HUES64 (cell line): ENCODE measurements at regions not wholly inside any gene's neighbourhood (a gene's known extent, or its start where the extent isn't known, plus 50 kb on each side); places are given as distances from the start of the nearest gene placed in this dataset.
"Not testable (repeated sequence)": the region's sequence is repeated elsewhere in the genome, so short reads cannot be mapped to it uniquely, and the experiment has no call there.

Experiments
- H3K27ac ChIP-seq: 2 replicates; pipeline ENCODE4 v1.7.0; 2013; ENCODE audit warnings: low read depth, low read length, inconsistent platforms
- H3K27me3 ChIP-seq: 2 replicates; pipeline ENCODE4 v1.6.1; 2013; ENCODE audit warnings: mild to moderate bottlenecking, low read length; ENCODE audit not compliant: insufficient read depth
- H3K36me3 ChIP-seq: 2 replicates; pipeline ENCODE4 v1.6.1; 2013; ENCODE audit warnings: mild to moderate bottlenecking, low read length; ENCODE audit not compliant: insufficient read depth
- H3K4me1 ChIP-seq: 2 replicates; pipeline ENCODE4 v1.6.1; 2013; ENCODE audit warnings: mild to moderate bottlenecking, low read length, moderate library complexity; ENCODE audit not compliant: insufficient read depth
- H3K4me3 ChIP-seq: 2 replicates; pipeline ENCODE4 v1.5.1; 2013; ENCODE audit warnings: mild to moderate bottlenecking, low read length, moderate library complexity
- H3K9ac ChIP-seq: 2 replicates; pipeline ENCODE4 v1.6.1; 2013; ENCODE audit warnings: mild to moderate bottlenecking, low read depth, low read length
- H3K9me3 ChIP-seq: 2 replicates; pipeline ENCODE4 v1.6.1; 2013; ENCODE audit warnings: low read depth, low read length; ENCODE audit not compliant: insufficient read depth
- WGBS: fragments of 150-250, 120-280 bp; methylation state at CpG from one replicate; pipeline ENCODE4 v1.1.7; 2013; ENCODE audit warnings: missing lambda C conversion rate; 5-methylcytosine and 5-hydroxymethylcytosine counted together

GRCh38 chr16:65254144-65254543, 132.3 kb upstream of the CDH11 start:
- peaks cover 7% of the 10 kb centered on the region; the same call in 1 of the 2 replicates for H3K4me1 ChIP-seq
- no peak overlapping the region for H3K9ac ChIP-seq
- H3K27ac ChIP-seq = no peak overlapping the region
- no peak overlapping the region for H3K4me3 ChIP-seq
- WGBS = 92% methylated on average over 1 of the region's 1 CpG
- H3K36me3 ChIP-seq = no peaks in the 10 kb centered on the region
- no peaks in the 10 kb centered on the region for H3K9me3 ChIP-seq
- H3K27me3 ChIP-seq = no peaks in the 10 kb centered on the region

- no peak overlapping the region for H3K4me3 ChIP-seq
- no peaks in the 10 kb centered on the region for H3K27me3 ChIP-seq
- 79% methylated on average over 8 of the region's 8 CpGs for WGBS
- H3K36me3 ChIP-seq = no peaks in the 10 kb centered on the region
- H3K4me1 ChIP-seq = peaks cover 9% of the 10 kb centered on the region; the same call in 1 of the 2 replicates
- H3K27ac ChIP-seq = no peak overlapping the region
- no peak overlapping the region for H3K9ac ChIP-seq
- no peaks in the 10 kb centered on the region for H3K9me3 ChIP-seq
Observed at GRCh38 chr16:65249768-65250167, 127.9 kb upstream of the CDH11 start.

DNA sequence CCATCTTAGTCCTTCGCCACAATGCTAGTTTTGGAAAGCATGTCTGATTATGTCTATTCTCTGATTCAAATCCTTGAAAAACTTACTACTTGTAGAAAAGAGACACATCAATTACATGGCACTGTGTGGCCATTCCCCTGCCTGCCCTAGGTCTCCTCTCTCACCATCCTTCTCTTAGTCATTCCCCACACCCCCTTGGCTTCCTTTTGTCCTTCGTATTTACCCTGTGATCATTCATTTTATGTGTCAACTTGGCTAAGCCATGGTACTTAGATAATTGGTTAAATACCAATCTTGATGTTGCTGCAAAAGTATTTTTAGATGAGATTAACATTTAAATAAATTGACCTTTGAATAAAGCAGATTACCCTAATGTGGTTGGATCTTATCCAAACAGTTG, 122.9 kb upstream of the CDH11 start:
- Histone ChIP-seq H3K27ac (no peak overlapping the region), H3K4me1 (peaks cover 21% of the 10 kb centered on the region), H3K9ac (no peak overlapping the region), H3K9me3 (no peaks in the 10 kb centered on the region), H3K4me3 (no peak overlapping the region), H3K27me3 (no peaks in the 10 kb centered on the region), H3K36me3 (no peaks in the 10 kb centered on the region)
- WGBS = 81% methylated on average over 2 of the region's 2 CpGs

- Histone ChIP-seq H3K27me3 (no peaks in the 10 kb centered on the region; the same call in 1 of the 2 replicates), H3K27ac (peak overlapping the region; percentile 98), H3K9me3 (no peaks in the 10 kb centered on the region), H3K9ac (peak overlapping the region; percentile 68), H3K4me3 (peak overlapping the region; percentile 78), H3K36me3 (peaks cover 7% of the 10 kb centered on the region), H3K4me1 (peaks cover 21% of the 10 kb centered on the region)
- WGBS = 5% methylated on average over 8 of the region's 9 CpGs
Observed at GRCh38 chr16:65235339-65236177, 113.7 kb upstream of the CDH11 start.

DNA sequence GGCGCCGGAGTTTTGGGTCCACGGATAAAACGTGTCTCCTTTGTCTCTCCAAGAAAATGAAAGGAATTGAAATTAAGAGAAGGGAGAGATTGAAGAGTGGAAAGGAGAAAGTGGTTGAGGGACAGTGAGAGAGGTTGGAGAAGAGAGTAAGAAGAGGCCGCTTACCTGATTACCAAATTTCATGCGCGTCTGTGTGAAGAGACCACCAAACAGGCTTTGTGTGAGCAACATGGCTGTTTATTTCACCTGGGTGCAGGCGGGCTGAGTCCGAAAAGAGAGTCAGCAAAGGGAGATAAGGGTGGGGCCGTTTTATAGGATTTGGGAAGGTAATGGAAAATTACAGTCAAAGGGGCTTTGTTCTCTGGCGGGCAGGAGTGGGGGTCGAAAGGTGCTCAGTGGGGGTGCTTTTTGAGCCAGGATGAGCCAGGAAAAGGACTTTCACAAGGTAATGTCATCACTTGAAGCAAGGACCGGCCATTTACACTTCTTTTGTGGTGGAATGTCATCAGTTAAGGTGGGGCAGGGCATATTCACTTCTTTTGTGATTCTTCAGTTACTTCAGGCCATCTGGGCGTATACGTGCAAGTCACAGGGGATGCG, 113.0 kb upstream of the CDH11 start:
- not testable (repeated sequence) for H3K9me3 ChIP-seq, H3K27me3 ChIP-seq, H3K36me3 ChIP-seq
- H3K4me3 ChIP-seq = peak overlapping the region; percentile 78
- H3K4me1 ChIP-seq = peaks cover 14% of the 10 kb centered on the region
- peak overlapping the region; percentile 98 for H3K27ac ChIP-seq
- H3K9ac ChIP-seq = peak overlapping the region; percentile 98
- WGBS = 1% methylated on average over 16 of the region's 16 CpGs

DNA sequence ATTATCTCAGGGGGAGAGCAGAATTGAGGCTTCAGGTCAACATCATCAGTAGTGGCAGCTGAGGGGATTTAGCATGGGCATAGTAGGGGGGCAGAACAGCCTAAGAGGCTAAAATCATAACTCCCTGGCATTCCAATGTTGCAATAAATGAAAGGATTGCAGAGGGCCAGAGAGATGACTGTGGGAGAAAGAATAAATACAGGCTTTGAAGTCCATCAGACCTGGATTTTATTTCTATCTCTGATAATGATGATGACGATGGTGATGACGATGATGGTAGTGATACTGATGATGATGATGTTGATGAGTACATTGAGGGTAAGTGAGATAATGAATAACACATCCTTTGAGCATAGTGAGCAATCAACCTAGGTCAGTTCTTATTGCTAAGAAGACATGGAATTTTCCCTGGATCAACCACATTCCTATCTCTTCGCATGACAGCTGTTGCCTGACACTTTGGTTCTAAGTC, 107.4 kb upstream of the CDH11 start:
- H3K27me3 ChIP-seq = no peaks in the 10 kb centered on the region
- H3K36me3 ChIP-seq = peaks cover 38% of the 10 kb centered on the region
- H3K9me3 ChIP-seq = no peaks in the 10 kb centered on the region
- H3K9ac ChIP-seq = no peak overlapping the region
- peak overlapping the region; percentile 22 for H3K4me3 ChIP-seq
- peak overlapping the region; percentile 28; the same call in 1 of the 2 replicates for H3K27ac ChIP-seq
- peaks cover 24% of the 10 kb centered on the region for H3K4me1 ChIP-seq
- WGBS = 87% methylated on average over 3 of the region's 3 CpGs

DNA sequence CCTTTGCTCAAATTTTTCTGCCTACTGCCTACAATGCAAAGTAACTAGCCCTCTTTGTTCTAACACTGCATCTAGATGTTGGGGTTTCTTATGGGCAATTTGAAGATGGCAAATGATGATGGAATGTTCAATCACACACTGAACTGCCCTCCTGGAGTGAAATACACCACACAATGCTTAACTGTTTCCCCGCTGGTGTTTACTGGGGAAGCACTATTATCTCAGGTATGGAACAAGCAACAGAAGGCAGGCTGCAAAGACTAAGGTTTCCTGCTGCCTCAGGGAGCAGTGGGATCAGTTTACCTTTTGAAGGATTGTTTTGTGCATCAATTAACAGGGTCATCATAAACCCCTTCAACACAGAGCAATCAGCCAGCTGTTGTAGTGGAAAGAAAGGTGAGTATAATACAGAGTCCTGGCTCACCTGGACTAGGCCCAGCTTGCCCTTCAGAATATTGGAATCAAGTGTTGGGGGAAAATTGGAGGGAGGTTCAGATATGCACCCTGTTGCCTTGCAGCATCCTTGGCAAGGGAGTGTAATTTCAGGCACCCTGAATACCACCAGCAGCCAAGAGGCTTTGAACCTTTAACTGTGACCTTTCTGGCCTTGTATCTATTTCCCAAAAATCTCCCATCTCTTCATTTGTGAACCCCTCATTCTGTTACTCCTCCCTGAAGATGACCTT, 105.4 kb upstream of the CDH11 start:
- Histone ChIP-seq H3K36me3 (peaks cover 38% of the 10 kb centered on the region), H3K9me3 (no peaks in the 10 kb centered on the region), H3K27ac (no peak overlapping the region), H3K27me3 (no peaks in the 10 kb centered on the region), H3K9ac (no peak overlapping the region), H3K4me3 (no peak overlapping the region), H3K4me1 (peaks cover 37% of the 10 kb centered on the region)
- 85% methylated on average over 1 of the region's 1 CpG for WGBS

- Histone ChIP-seq H3K4me3 (no peak overlapping the region), H3K4me1 (peaks cover 37% of the 10 kb centered on the region), H3K27me3 (0 out of 2 replicates have a peak, but pooled peaks cover 2% of the 10 kb centered on the region), H3K27ac (no peak overlapping the region), H3K36me3 (peaks cover 31% of the 10 kb centered on the region), H3K9me3 (no peaks in the 10 kb centered on the region), H3K9ac (no peak overlapping the region)
- 84% methylated on average over 1 of the region's 1 CpG for WGBS
Observed at GRCh38 chr16:65226077-65226476, 104.2 kb upstream of the CDH11 start.

- Histone ChIP-seq H3K9me3 (no peaks in the 10 kb centered on the region), H3K9ac (no peak overlapping the region), H3K4me3 (no peak overlapping the region), H3K27me3 (0 out of 2 replicates have a peak, but pooled peaks cover 2% of the 10 kb centered on the region), H3K36me3 (peaks cover 31% of the 10 kb centered on the region), H3K27ac (peak overlapping the region; percentile 45; the same call in 1 of the 2 replicates), H3K4me1 (peaks cover 37% of the 10 kb centered on the region)
- WGBS = 67% methylated on average over 5 of the region's 5 CpGs
Observed at GRCh38 chr16:65225488-65225887, 103.6 kb upstream of the CDH11 start.

- no peak overlapping the region for H3K4me3 ChIP-seq
- no peaks in the 10 kb centered on the region for H3K9me3 ChIP-seq
- 76% methylated on average over 1 of the region's 1 CpG for WGBS
- peaks cover 37% of the 10 kb centered on the region for H3K4me1 ChIP-seq
- H3K36me3 ChIP-seq = peaks cover 28% of the 10 kb centered on the region
- no peak overlapping the region; the same call in 1 of the 2 replicates for H3K9ac ChIP-seq
- 0 out of 2 replicates have a peak, but pooled peaks cover 2% of the 10 kb centered on the region for H3K27me3 ChIP-seq
- peak overlapping the region; percentile 72; the same call in 1 of the 2 replicates for H3K27ac ChIP-seq
Observed at GRCh38 chr16:65224994-65225393, 103.1 kb upstream of the CDH11 start.

DNA sequence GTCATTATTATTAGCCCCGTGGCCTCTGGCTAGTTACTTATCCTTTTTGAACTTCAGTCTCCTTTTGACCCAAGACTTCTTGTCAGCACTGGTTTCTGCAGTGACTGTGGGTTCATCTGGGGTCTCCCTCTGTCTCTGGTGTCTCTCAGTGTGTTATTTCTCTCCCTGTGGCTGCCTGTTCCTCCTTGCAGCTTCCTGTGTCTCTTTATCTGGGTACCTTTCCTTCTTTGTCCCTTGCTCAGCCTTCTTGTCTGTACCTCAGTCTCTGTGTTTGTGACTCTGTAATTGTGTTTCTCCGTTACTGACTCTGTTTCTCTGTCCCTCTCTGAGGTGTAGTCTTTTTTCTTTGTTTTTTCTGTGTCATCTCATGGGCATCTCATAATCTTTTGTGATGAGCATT, 102.6 kb upstream of the CDH11 start:
- Histone ChIP-seq H3K27ac (no peak overlapping the region; the same call in 1 of the 2 replicates), H3K9me3 (no peaks in the 10 kb centered on the region), H3K4me3 (no peak overlapping the region), H3K36me3 (peaks cover 26% of the 10 kb centered on the region), H3K9ac (no peak overlapping the region; the same call in 1 of the 2 replicates), H3K27me3 (0 out of 2 replicates have a peak, but pooled peaks cover 2% of the 10 kb centered on the region), H3K4me1 (peaks cover 35% of the 10 kb centered on the region)
- WGBS = 64% methylated on average over 2 of the region's 2 CpGs
